ENCODE measurements at regions not wholly inside any gene's neighbourhood (a gene's known extent, or its start where the extent isn't known, plus 50 kb on each side); places are given as distances from the start of the nearest gene placed in this dataset.

GRCh38 chr15:79230766-79231165 is 51.8 kb upstream of the ANKRD34C start:
- Histone ChIP-seq H3K4me1 (ENCODE audit: control insufficient read depth in 2 of 3, insufficient read depth in 2 of 3, low read depth in 1 of 3, low read length in 3 of 3) (no peaks in the 10 kb centered on the region), H3K27me3 (ENCODE audit: control insufficient read depth, insufficient read depth, low read length) (no peaks in the 10 kb centered on the region), H3K27ac (ENCODE audit: low read depth in 2 of 2, low read length in 2 of 2) (no peak overlapping the region), H3K4me3 (ENCODE audit: low read length in 3 of 3) (no peak overlapping the region), H3K9ac (ENCODE audit: low read length in 3 of 3) (no peak overlapping the region), H3K9me3 (ENCODE audit: control insufficient read depth in 2 of 3, insufficient read depth in 1 of 3, low read length in 3 of 3) (peaks cover 0 to 7% (median 2%) of the 10 kb centered on the region in 3 donors), H3K36me3 (ENCODE audit: control insufficient read depth in 2 of 3, insufficient read depth in 3 of 3, low read length in 3 of 3) (no peaks in the 10 kb centered on the region)
- DNase-seq (no peak), FAIRE-seq (no peak)
- TF ChIP-seq CTCF (IDR thresholded peaks at IDR 0.05; ENCODE audit: borderline replicate concordance, extremely low read depth, insufficient read depth) = no peak
- intact Hi-C loops (cut with DNase I) = no loop called here

DNA sequence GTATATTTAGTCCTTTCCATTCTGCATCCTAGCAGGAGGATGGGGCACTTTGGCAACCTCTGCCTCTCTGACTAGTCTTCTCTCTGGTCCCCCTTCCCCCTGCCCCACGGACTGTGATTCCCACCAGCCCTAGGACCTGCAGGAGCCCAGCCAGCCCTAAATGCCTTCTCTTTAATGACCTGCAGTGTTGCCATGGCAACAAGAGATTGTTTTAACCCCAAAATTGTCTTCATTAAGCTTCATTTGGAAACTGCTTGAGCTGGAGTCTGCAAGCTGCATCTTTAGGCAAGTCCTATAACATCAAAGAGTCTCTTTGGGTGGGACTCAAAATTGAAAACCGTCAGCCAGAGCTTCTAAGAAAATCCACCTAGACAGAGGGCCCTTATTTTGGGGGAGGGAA is 59.7 kb upstream of the ANKRD34C start:
- FAIRE-seq = no peak
- Histone ChIP-seq H3K27ac (ENCODE audit: low read depth in 2 of 2, low read length in 2 of 2) (no peak overlapping the region), H3K9ac (ENCODE audit: low read length in 3 of 3) (no peak overlapping the region), H3K9me3 (ENCODE audit: control insufficient read depth in 2 of 3, insufficient read depth in 1 of 3, low read length in 3 of 3) (peaks cover 0 to 7% (median 0%) of the 10 kb centered on the region in 3 donors), H3K4me1 (ENCODE audit: control insufficient read depth in 2 of 3, insufficient read depth in 2 of 3, low read depth in 1 of 3, low read length in 3 of 3) (no peaks in the 10 kb centered on the region), H3K27me3 (ENCODE audit: control insufficient read depth, insufficient read depth, low read length) (no peaks in the 10 kb centered on the region), H3K36me3 (ENCODE audit: control insufficient read depth in 2 of 3, insufficient read depth in 3 of 3, low read length in 3 of 3) (no peaks in the 10 kb centered on the region), H3K4me3 (ENCODE audit: low read length in 3 of 3) (no peak overlapping the region)
- no peak for DNase-seq
- no peak for TF ChIP-seq CTCF (IDR thresholded peaks at IDR 0.05; ENCODE audit: borderline replicate concordance, extremely low read depth, insufficient read depth)
- intact Hi-C loops (cut with DNase I) = no loop called here

DNA sequence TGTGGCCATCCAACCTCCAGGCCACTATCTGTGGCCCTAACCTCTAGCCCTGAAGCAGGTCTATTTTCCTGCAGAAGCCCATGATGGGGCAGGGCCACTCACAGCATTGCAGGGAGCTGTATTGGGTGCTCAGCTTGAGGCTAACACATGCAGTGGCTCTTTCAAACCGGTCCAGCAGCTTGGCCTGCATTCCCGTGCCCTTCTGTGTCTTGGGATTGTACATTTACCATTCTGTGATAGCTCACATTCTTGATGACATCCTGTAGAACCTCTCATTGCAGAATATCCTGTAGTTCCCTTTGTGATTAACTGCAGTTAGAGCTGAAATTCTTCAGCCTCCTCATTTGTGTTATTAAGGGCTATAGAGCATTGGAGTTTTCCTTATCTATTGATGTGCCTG is 60.8 kb upstream of the ANKRD34C start:
- H3K27me3 ChIP-seq (ENCODE audit: control insufficient read depth, insufficient read depth, low read length) = no peaks in the 10 kb centered on the region
- no peak overlapping the region for H3K4me3 ChIP-seq (ENCODE audit: low read length in 3 of 3)
- peak in 3 of 5 donors; percentile 14 to 37 (median 22) for DNase-seq
- no peaks in the 10 kb centered on the region for H3K4me1 ChIP-seq (ENCODE audit: control insufficient read depth in 2 of 3, insufficient read depth in 2 of 3, low read depth in 1 of 3, low read length in 3 of 3)
- intact Hi-C loops (cut with DNase I) = no loop called here
- H3K9ac ChIP-seq (ENCODE audit: low read length in 3 of 3) = no peak overlapping the region
- H3K27ac ChIP-seq (ENCODE audit: low read depth in 2 of 2, low read length in 2 of 2) = no peak overlapping the region
- no peaks in the 10 kb centered on the region for H3K36me3 ChIP-seq (ENCODE audit: control insufficient read depth in 2 of 3, insufficient read depth in 3 of 3, low read length in 3 of 3)
- no peak for FAIRE-seq
- H3K9me3 ChIP-seq (ENCODE audit: control insufficient read depth in 2 of 3, insufficient read depth in 1 of 3, low read length in 3 of 3) = peaks cover 0 to 6% (median 0%) of the 10 kb centered on the region in 3 donors
- TF ChIP-seq CTCF (IDR thresholded peaks at IDR 0.05; ENCODE audit: borderline replicate concordance, extremely low read depth, insufficient read depth) = no peak

DNA sequence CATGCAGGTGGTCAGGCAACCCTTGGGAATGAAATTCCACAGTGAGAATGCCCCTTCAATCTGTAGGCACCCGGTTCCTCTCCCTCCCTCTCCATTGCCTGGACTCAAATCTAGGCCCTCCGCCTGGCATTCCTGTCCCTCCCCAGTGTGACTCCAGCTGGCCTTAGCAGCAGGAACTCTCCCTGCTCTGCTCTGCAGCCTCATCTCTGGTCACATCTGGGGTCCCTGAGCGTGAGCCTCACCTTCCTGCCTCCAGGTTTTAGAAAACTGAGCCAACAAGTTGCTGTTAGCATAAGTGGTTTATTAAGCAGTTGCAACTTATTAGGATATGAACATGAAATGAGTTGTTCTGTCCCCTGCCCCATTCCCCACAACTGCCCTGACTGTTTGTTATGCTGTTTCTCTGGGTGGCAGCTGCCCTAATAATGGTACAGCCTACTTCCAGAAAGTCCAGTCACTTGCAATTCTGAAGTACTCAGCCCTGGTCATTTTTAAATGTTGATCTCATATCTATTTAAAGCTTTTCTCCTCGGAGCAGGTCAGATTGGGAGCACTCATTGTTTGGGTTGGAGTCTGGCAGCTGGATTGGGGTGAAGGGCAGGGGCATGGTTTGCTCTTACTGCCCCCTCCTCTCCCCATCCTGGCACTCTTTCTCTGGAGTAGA is 63.0 kb upstream of the ANKRD34C start:
- no peaks in the 10 kb centered on the region for H3K27me3 ChIP-seq (ENCODE audit: control insufficient read depth, insufficient read depth, low read length)

More for the DNA sequence above, 63.0 kb upstream of the ANKRD34C start:
- intact Hi-C loops (cut with DNase I) = no loop called here
- TF ChIP-seq CTCF (IDR thresholded peaks at IDR 0.05; ENCODE audit: borderline replicate concordance, extremely low read depth, insufficient read depth) = no peak
- peaks cover 0 to 6% (median 0%) of the 10 kb centered on the region in 3 donors for H3K9me3 ChIP-seq (ENCODE audit: control insufficient read depth in 2 of 3, insufficient read depth in 1 of 3, low read length in 3 of 3)
- DNase-seq = no peak
- no peaks in the 10 kb centered on the region for H3K4me1 ChIP-seq (ENCODE audit: control insufficient read depth in 2 of 3, insufficient read depth in 2 of 3, low read depth in 1 of 3, low read length in 3 of 3)
- no peaks in the 10 kb centered on the region for H3K36me3 ChIP-seq (ENCODE audit: control insufficient read depth in 2 of 3, insufficient read depth in 3 of 3, low read length in 3 of 3)
- H3K9ac ChIP-seq (ENCODE audit: low read length in 3 of 3) = no peak overlapping the region
- FAIRE-seq = no peak
- H3K27ac ChIP-seq (ENCODE audit: low read depth in 2 of 2, low read length in 2 of 2) = no peak overlapping the region
- no peak overlapping the region for H3K4me3 ChIP-seq (ENCODE audit: low read length in 3 of 3)
